ENCODE measurements at regions not wholly inside any gene's neighbourhood (a gene's known extent, or its start where the extent isn't known, plus 50 kb on each side); places are given as distances from the start of the nearest gene placed in this dataset.

DNA sequence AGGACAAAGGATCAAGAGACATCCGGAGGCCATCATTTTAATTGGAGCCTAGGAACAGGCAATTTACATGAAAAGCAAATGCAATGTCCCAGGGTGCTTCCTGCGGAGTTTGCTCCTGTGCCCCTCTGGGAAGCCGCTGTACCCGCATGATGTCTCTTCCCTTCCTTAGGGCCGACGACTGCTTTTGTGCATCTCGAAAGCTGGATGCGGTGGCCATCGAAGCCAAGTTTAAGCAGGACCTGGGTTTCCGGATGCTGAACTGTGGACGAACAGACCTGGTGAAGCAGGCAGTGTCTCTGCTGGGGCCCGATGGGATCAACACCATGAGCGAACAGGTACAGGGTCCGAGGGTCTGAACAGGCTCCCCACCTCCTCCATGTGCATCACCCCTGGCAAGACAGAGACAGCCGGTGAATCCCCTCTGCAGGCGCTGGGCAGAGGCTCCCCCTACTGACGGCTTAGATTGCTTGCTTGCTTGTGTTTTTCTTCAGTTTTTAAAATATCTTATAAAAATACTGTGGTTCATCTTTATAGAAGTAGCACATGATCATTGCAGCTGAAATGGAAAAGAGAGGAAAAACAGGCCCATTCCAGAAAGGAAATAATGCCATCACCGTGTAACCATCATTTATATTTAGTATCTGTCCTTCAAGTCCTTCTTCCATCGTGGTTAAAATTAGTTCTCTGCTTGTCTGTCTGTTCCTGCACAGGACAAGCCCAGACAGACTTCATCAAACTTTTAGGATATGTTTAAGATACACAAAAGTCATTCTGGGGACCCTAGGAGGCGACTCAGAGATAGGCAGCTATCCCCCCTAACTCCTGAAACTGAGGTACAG is 75.4 kb upstream of the PWP1 start:
- Histone ChIP-seq H3K9me3 (no peaks in the 10 kb centered on the region), H3K27ac (no peak overlapping the region), H3K36me3 (no peaks in the 10 kb centered on the region), H3K27me3 (no peaks in the 10 kb centered on the region), H3K4me1 (no peaks in the 10 kb centered on the region), H3K4me3 (no peak overlapping the region)
- no peak for DNase-seq
- peak in 1 of 5 experiments; percentile 24 for TF ChIP-seq CTCF (IDR thresholded peaks at IDR 0.05 in 4 of 5, conservative IDR thresholded peaks at IDR 0.05 in 1 of 5)
- TF ChIP-seq POLR2A (IDR thresholded peaks at IDR 0.05) = no peak
- in situ Hi-C loops (cut with MboI; ENCODE audit: low sequenced_read_pairs in 4 of 4) = loop anchor here in 1 of 4 donors (5.0 kb wide), 1 partner anchor 478 kb away; no protein-coding TSS in a partner anchor
- intact Hi-C loops (cut with DNase I; ENCODE audit: low total_unique reads) = no loop called here
- no peak for ATAC-seq

DNA sequence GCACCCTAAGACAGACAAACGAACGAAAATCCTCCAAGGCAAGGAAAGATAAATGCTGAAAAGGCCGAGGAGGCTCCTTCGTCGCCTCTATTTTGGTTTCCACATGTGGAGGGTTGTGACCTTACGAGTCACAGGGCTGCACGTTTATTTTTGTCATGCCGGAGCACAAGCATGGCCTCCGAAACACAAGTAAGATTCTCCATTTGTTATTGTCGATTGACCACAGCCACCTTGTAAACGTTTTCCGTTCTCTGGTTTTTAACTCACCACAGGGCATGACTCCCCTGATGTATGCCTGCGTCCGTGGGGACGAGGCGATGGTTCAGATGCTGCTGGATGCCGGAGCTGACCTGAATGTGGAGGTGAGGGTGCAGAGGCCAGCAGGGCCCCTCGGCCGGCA is 73.1 kb upstream of the PWP1 start:
- no peak overlapping the region for H3K27ac ChIP-seq
- intact Hi-C loops (cut with DNase I; ENCODE audit: low total_unique reads) (loop anchor here (2.0 kb wide), 1 partner anchor 482 kb away; no protein-coding TSS in a partner anchor), in situ Hi-C loops (cut with MboI; ENCODE audit: low sequenced_read_pairs in 4 of 4) (loop anchor here in 1 of 4 donors (5.0 kb wide), 1 partner anchor 480 kb away; no protein-coding TSS in a partner anchor)
- H3K4me3 ChIP-seq = no peak overlapping the region
- no peaks in the 10 kb centered on the region for H3K9me3 ChIP-seq
- no peak for DNase-seq
- TF ChIP-seq CTCF (IDR thresholded peaks at IDR 0.05 in 4 of 5, conservative IDR thresholded peaks at IDR 0.05 in 1 of 5) (no peak), POLR2A (IDR thresholded peaks at IDR 0.05) (no peak)
- ATAC-seq = no peak
- no peaks in the 10 kb centered on the region for H3K36me3 ChIP-seq
- H3K4me1 ChIP-seq = no peaks in the 10 kb centered on the region
- H3K27me3 ChIP-seq = no peaks in the 10 kb centered on the region

DNA sequence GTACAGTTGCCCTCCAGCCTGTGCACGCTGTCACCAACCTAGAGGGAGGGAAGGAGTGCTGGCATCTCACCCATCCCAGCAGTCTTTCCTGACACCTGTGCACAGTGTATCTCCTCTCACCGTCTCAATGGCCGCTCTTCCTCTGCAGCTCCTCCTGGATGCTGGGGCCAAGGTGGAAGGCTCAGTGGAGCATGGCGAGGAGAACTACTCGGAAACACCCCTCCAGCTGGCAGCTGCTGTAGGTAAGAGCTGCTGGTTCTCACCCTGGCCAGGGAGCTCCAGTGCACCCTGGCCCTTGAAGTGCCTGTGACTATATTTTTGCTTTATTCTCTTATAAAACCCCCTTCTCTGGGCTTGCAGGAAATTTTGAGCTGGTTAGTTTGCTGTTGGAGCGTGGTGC is 68.7 kb upstream of the PWP1 start:
- no peak for DNase-seq
- Histone ChIP-seq H3K9me3 (no peaks in the 10 kb centered on the region), H3K4me3 (no peak overlapping the region), H3K27ac (no peak overlapping the region), H3K36me3 (no peaks in the 10 kb centered on the region), H3K4me1 (no peaks in the 10 kb centered on the region), H3K27me3 (no peaks in the 10 kb centered on the region)
- intact Hi-C loops (cut with DNase I; ENCODE audit: low total_unique reads) (no loop called here), in situ Hi-C loops (cut with MboI; ENCODE audit: low sequenced_read_pairs in 4 of 4) (no loop called here)
- ATAC-seq = no peak
- TF ChIP-seq CTCF (IDR thresholded peaks at IDR 0.05 in 4 of 5, conservative IDR thresholded peaks at IDR 0.05 in 1 of 5) (no peak), POLR2A (IDR thresholded peaks at IDR 0.05) (no peak)

DNA sequence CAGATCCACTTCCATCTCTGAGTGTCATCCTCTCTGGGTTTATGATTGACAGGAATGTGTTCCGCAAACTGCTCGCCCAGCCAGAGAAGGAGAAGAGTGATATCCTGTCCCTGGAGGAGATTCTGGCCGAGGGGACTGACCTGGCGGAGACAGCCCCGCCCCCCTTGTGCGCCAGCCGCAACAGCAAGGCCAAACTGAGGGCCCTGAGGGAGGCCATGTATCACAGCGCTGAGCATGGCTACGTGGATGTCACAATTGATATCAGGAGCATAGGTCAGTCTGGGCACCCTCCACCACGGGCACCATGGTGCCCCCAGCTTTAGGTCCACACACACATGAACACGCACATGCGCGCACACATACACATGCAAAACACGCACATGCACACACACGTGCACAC is 67.5 kb upstream of the PWP1 start:
- H3K27me3 ChIP-seq = no peaks in the 10 kb centered on the region
- no peak for ATAC-seq
- H3K4me3 ChIP-seq = no peak overlapping the region
- in situ Hi-C loops (cut with MboI; ENCODE audit: low sequenced_read_pairs in 4 of 4) (no loop called here), intact Hi-C loops (cut with DNase I; ENCODE audit: low total_unique reads) (no loop called here)
- no peak for DNase-seq
- no peak overlapping the region for H3K27ac ChIP-seq
- TF ChIP-seq CTCF (IDR thresholded peaks at IDR 0.05 in 4 of 5, conservative IDR thresholded peaks at IDR 0.05 in 1 of 5) = no peak
- TF ChIP-seq POLR2A (IDR thresholded peaks at IDR 0.05) = no peak
- no peaks in the 10 kb centered on the region for H3K36me3 ChIP-seq
- H3K9me3 ChIP-seq = no peaks in the 10 kb centered on the region
- H3K4me1 ChIP-seq = no peaks in the 10 kb centered on the region

Measured in gastrocnemius medialis (tissue), 4 donors.